Chondrocyte (in vitro differentiated cells): ENCODE measurements at regions not wholly inside any gene's neighbourhood (a gene's known extent, or its start where the extent isn't known, plus 50 kb on each side); places are given as distances from the start of the nearest gene placed in this dataset.

ENCODE experiments used
- DNase-seq: peaks from one replicate; pipeline ENCODE4 v3.0.0; 2021; ENCODE audit warnings: mixed read lengths, low spot score
- H3K27ac Mint-ChIP-seq: one replicate; pipeline ENCODE4 v1.8.0; 2021; ENCODE audit warnings: mild to moderate bottlenecking, moderate library complexity, mixed read lengths; ENCODE audit not compliant: unreplicated experiment
- H3K27me3 Mint-ChIP-seq: 2 replicates; pipeline ENCODE4 v1.8.0; 2021; ENCODE audit warnings: low read depth, mixed read lengths
- H3K36me3 Mint-ChIP-seq: 2 replicates; pipeline ENCODE4 v1.8.0; 2021; ENCODE audit warnings: low read depth, mixed read lengths
- H3K4me1 Mint-ChIP-seq: 2 replicates; pipeline ENCODE4 v1.8.0; 2021; ENCODE audit warnings: low read depth, mild to moderate bottlenecking, mixed read lengths
- H3K4me3 Mint-ChIP-seq: one replicate; pipeline ENCODE4 v1.8.0; 2021; ENCODE audit warnings: mild to moderate bottlenecking, moderate library complexity, mixed read lengths; ENCODE audit not compliant: unreplicated experiment
- H3K9me3 Mint-ChIP-seq: 2 replicates; pipeline ENCODE4 v1.8.0; 2021; ENCODE audit warnings: low read depth, mixed read lengths
- CTCF ChIP-seq: fragments of 200-600 bp; sonication (generic); IDR thresholded peaks from 2 replicates; pipeline ENCODE4 v1.5.0; 2021; ENCODE audit warnings: antibody characterized with exemption, mild to moderate bottlenecking, moderate library complexity

GRCh38 chr4:60081839-60082238, 1118.3 kb upstream of the ADGRL3 start:
- Mint-ChIP-seq H3K36me3 (no peaks in the 10 kb centered on the region), H3K27me3 (no peaks in the 10 kb centered on the region), H3K4me1 (no peaks in the 10 kb centered on the region), H3K9me3 (peaks cover 7% of the 10 kb centered on the region), H3K27ac (no peak overlapping the region), H3K4me3 (no peak overlapping the region)
- TF ChIP-seq CTCF: no peak
- peak; percentile 60 for DNase-seq

GRCh38 chr4:60088807-60089486, 1111.2 kb upstream of the ADGRL3 start:
- Mint-ChIP-seq H3K4me3 (no peak overlapping the region), H3K27me3 (no peaks in the 10 kb centered on the region), H3K36me3 (no peaks in the 10 kb centered on the region), H3K4me1 (no peaks in the 10 kb centered on the region), H3K9me3 (peaks cover 3% of the 10 kb centered on the region), H3K27ac (no peak overlapping the region)
- TF ChIP-seq CTCF: no peak
- no peak for DNase-seq

- no peaks in the 10 kb centered on the region for H3K27me3 Mint-ChIP-seq
- no peak for TF ChIP-seq CTCF
- H3K9me3 Mint-ChIP-seq: no peaks in the 10 kb centered on the region
- no peaks in the 10 kb centered on the region for H3K4me1 Mint-ChIP-seq
- no peak overlapping the region for H3K27ac Mint-ChIP-seq
- no peak overlapping the region for H3K4me3 Mint-ChIP-seq
- no peaks in the 10 kb centered on the region for H3K36me3 Mint-ChIP-seq
- no peak for DNase-seq
Measured at GRCh38 chr4:60089546-60090273, 1110.4 kb upstream of the ADGRL3 start.

- Mint-ChIP-seq H3K27ac (no peak overlapping the region), H3K36me3 (no peaks in the 10 kb centered on the region), H3K4me1 (no peaks in the 10 kb centered on the region), H3K4me3 (no peak overlapping the region), H3K9me3 (no peaks in the 10 kb centered on the region), H3K27me3 (no peaks in the 10 kb centered on the region)
- DNase-seq: no peak
- TF ChIP-seq CTCF: no peak
Measured at GRCh38 chr4:60096676-60097075, 1103.5 kb upstream of the ADGRL3 start.

- no peaks in the 10 kb centered on the region for H3K4me1 Mint-ChIP-seq
- no peak for TF ChIP-seq CTCF
- H3K27me3 Mint-ChIP-seq: peaks cover 4% of the 10 kb centered on the region
- H3K36me3 Mint-ChIP-seq: no peaks in the 10 kb centered on the region
- H3K9me3 Mint-ChIP-seq: no peaks in the 10 kb centered on the region
- DNase-seq: no peak
- no peak overlapping the region for H3K4me3 Mint-ChIP-seq
- no peak overlapping the region for H3K27ac Mint-ChIP-seq
Measured at GRCh38 chr4:60116592-60116991, 1083.5 kb upstream of the ADGRL3 start.
